ENCODE measurements at regions not wholly inside any gene's neighbourhood (a gene's known extent, or its start where the extent isn't known, plus 50 kb on each side); places are given as distances from the start of the nearest gene placed in this dataset.
"Not testable (repeated sequence)": the region's sequence is repeated elsewhere in the genome, so short reads cannot be mapped to it uniquely, and the experiment has no call there.

DNA sequence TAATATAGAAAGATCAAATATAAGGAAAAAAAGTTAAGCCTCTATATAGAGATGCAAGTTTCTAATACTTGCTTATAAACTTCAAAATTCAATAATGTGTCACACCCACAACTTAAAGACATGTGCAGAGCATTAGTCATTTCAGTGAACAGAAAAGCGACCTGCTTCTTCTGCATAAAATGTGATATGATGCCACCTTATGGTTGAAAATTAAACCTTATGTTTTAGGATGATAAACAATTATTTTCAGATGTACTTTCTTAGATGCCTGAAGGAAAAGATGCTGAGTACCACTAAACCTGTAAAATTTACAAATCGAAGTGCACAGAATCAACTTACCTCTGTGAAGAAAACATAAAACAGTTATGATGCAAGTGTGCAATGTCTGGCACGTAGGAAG is 96.0 kb downstream of the MTERF1 start:
- H3K9me3 ChIP-seq (ENCODE audit: low read depth), result no peaks in the 10 kb centered on the region
- TF ChIP-seq, protein P1, sequence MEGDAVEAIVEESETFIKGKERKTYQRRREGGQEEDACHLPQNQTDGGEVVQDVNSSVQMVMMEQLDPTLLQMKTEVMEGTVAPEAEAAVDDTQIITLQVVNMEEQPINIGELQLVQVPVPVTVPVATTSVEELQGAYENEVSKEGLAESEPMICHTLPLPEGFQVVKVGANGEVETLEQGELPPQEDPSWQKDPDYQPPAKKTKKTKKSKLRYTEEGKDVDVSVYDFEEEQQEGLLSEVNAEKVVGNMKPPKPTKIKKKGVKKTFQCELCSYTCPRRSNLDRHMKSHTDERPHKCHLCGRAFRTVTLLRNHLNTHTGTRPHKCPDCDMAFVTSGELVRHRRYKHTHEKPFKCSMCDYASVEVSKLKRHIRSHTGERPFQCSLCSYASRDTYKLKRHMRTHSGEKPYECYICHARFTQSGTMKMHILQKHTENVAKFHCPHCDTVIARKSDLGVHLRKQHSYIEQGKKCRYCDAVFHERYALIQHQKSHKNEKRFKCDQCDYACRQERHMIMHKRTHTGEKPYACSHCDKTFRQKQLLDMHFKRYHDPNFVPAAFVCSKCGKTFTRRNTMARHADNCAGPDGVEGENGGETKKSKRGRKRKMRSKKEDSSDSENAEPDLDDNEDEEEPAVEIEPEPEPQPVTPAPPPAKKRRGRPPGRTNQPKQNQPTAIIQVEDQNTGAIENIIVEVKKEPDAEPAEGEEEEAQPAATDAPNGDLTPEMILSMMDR (IDR thresholded peaks at IDR 0.05; ENCODE audit: low read depth, low read length), result peak; percentile 34
- no peak overlapping the region for H3K4me3 ChIP-seq
- no peak overlapping the region for H3K27ac ChIP-seq
- peak; percentile 35 to 81 for DNase-seq (ENCODE audit: low read depth in 1 of 2, low spot score in 1 of 2)
- no peaks in the 10 kb centered on the region for H3K27me3 ChIP-seq
- no peaks in the 10 kb centered on the region for H3K36me3 ChIP-seq
- H3K4me1 ChIP-seq (ENCODE audit: low read depth), result peaks cover 29% of the 10 kb centered on the region

DNA sequence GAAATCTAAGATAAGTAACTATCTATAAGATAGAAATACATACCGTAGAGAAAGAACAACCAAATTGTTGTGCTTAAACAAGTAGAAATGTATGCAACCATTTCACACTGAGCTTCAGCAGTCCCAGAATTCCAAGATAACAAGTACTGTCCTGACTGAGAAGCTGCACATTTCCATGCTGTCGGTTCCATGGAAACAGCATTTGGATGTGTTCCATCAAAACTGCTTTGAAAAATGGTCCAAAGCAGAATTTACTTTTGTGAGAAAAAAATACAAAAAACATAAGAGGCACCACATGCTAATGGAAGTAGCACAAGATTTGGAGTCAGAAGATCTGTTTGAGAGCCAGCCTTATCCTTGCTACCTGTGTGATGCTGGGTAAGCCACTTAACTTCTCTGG is 92.6 kb downstream of the MTERF1 start:
- H3K27me3 ChIP-seq, result no peaks in the 10 kb centered on the region
- H3K36me3 ChIP-seq, result no peaks in the 10 kb centered on the region
- H3K4me3 ChIP-seq, result no peak overlapping the region
- H3K9me3 ChIP-seq (ENCODE audit: low read depth), result no peaks in the 10 kb centered on the region
- peak in 1 of 2 donors; percentile 42 for DNase-seq (ENCODE audit: low read depth in 1 of 2, low spot score in 1 of 2)
- TF ChIP-seq, protein P1 (IDR thresholded peaks at IDR 0.05; ENCODE audit: low read depth, low read length), result no peak
- H3K27ac ChIP-seq, result no peak overlapping the region
- H3K4me1 ChIP-seq (ENCODE audit: low read depth), result peaks cover 29% of the 10 kb centered on the region

DNA sequence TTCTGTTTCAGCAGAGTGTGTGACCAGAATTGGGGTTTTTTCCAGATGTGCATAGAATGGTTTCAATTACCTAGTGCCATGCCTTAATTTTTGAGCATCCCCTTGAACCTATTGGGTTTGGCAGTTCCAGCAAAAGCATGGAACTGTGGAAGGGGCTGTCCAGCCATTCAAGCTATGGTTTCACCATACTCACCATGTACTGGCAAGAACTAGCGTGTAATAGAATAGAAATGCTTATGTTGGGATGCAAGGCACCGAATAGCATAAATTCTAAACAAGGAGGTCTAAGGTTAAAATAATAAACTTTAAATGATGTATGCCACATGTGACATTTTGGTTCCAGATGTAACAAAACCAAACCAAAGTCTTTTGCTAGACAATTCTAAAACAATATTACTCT is 91.4 kb downstream of the MTERF1 start:
- H3K27ac ChIP-seq, result no peak overlapping the region
- H3K36me3 ChIP-seq, result no peaks in the 10 kb centered on the region
- no peak overlapping the region for H3K4me3 ChIP-seq
- H3K9me3 ChIP-seq (ENCODE audit: low read depth), result no peaks in the 10 kb centered on the region
- H3K4me1 ChIP-seq (ENCODE audit: low read depth), result peaks cover 29% of the 10 kb centered on the region
- no peaks in the 10 kb centered on the region for H3K27me3 ChIP-seq
- DNase-seq (ENCODE audit: low read depth in 1 of 2, low spot score in 1 of 2), result no peak
- TF ChIP-seq, protein P1 (IDR thresholded peaks at IDR 0.05; ENCODE audit: low read depth, low read length), result no peak

DNA sequence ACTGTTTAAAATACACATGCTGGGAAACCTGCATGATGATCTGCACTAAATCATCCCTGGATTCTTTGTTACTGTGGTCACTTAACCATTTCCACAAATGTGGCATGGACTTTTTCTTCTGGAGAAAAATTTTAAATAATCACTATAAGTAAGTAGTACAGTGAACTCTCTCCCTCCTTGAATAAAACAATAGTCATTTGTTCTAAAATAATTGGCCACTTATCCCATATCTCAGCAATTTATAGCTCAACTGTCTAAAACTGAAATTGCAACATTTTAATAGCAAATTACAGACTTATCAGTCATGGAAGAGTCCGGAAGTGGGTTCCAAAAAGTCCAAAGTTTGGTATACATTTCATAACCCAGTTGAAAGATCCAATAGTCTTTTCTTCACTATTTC is 90.9 kb downstream of the MTERF1 start:
- no peaks in the 10 kb centered on the region for H3K9me3 ChIP-seq (ENCODE audit: low read depth)
- no peaks in the 10 kb centered on the region for H3K36me3 ChIP-seq
- TF ChIP-seq, protein P1 (IDR thresholded peaks at IDR 0.05; ENCODE audit: low read depth, low read length), result no peak
- H3K27me3 ChIP-seq, result no peaks in the 10 kb centered on the region
- H3K27ac ChIP-seq, result no peak overlapping the region
- DNase-seq (ENCODE audit: low read depth in 1 of 2, low spot score in 1 of 2), result peak in 1 of 2 donors; percentile 49
- peaks cover 29% of the 10 kb centered on the region for H3K4me1 ChIP-seq (ENCODE audit: low read depth)
- H3K4me3 ChIP-seq, result no peak overlapping the region

DNA sequence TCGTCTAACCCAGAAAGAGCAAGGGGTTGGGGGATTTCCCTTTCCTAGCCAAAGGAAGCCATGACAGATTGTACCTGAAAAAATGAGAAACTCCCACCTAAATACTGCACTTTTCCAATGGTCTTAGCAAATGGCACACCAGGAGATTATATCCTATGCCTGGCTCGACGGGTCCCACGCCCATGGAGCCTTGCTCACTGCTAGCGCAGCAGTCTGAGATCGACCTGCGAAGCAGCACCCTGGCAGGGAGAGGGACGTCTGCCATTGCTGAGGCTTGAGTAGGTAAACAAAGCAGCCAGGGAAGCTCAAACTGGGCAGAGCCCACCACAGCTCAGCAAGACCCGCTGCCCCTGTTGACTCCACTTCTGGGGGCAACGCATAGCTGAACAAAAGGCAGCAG is 89.9 kb downstream of the MTERF1 start:
- not testable (repeated sequence) for H3K9me3 ChIP-seq (ENCODE audit: low read depth); H3K4me3 ChIP-seq; H3K27ac ChIP-seq; H3K27me3 ChIP-seq; DNase-seq (ENCODE audit: low read depth in 1 of 2, low spot score in 1 of 2); H3K36me3 ChIP-seq
- H3K4me1 ChIP-seq (ENCODE audit: low read depth), result peaks cover 21% of the 10 kb centered on the region

DNA sequence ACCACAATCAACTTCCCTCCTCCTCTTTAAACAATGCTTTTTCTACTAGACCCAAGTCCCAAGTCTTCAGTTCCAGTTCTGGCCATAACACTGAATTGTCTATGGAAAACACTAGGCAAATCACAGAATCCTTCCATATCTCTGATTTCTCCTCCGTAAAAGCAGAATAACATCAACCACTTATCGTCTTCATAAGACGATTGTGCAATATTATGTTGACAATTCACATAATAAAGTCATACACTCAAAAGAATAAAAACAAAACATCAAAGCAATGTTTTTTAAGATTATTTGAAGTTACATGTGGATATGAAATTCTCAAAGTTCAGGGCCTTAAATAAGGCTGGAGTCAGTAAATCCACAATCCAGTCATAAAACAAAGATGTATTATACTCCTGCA is 84.4 kb downstream of the MTERF1 start:
- TF ChIP-seq, protein P1 (IDR thresholded peaks at IDR 0.05; ENCODE audit: low read depth, low read length), result no peak
- no peaks in the 10 kb centered on the region for H3K4me1 ChIP-seq (ENCODE audit: low read depth)
- H3K36me3 ChIP-seq, result no peaks in the 10 kb centered on the region
- DNase-seq (ENCODE audit: low read depth in 1 of 2, low spot score in 1 of 2), result no peak
- H3K27me3 ChIP-seq, result no peaks in the 10 kb centered on the region
- H3K9me3 ChIP-seq (ENCODE audit: low read depth), result no peaks in the 10 kb centered on the region
- H3K4me3 ChIP-seq, result no peak overlapping the region
- no peak overlapping the region for H3K27ac ChIP-seq
